NB4 (cell line): ENCODE measurements at regions not wholly inside any gene's neighbourhood (a gene's known extent, or its start where the extent isn't known, plus 50 kb on each side); places are given as distances from the start of the nearest gene placed in this dataset.
"Not testable (repeated sequence)": the region's sequence is repeated elsewhere in the genome, so short reads cannot be mapped to it uniquely, and the experiment has no call there.

Experiments
- DNase-seq: peaks from one replicate; pipeline ENCODE4 v3.0.0; 2010; ENCODE audit warnings: low read depth
- H3K4me3 ChIP-seq: one replicate; pipeline ENCODE4 v1.5.1; 2011; ENCODE audit warnings: mild to moderate bottlenecking, low read depth, low read length, moderate library complexity
- MAX ChIP-seq: IDR thresholded peaks from 2 replicates; pipeline ENCODE4 v1.6.1; 2011; ENCODE audit warnings: low read depth, low read length
- MYC ChIP-seq: IDR thresholded peaks from 2 replicates; pipeline ENCODE4 v1.6.1; 2011; ENCODE audit warnings: low read depth, low read length
- POLR2A ChIP-seq: IDR thresholded peaks from 2 replicates; pipeline ENCODE4 v1.6.1; 2011; ENCODE audit warnings: mild to moderate bottlenecking; ENCODE audit not compliant: insufficient read length; ENCODE audit errors: extremely low read depth
- TF ChIP-seq, protein P1 (sequence below): IDR thresholded peaks from one replicate; pipeline ENCODE4 v1.5.1; 2012; ENCODE audit warnings: low read depth, low read length

DNA sequence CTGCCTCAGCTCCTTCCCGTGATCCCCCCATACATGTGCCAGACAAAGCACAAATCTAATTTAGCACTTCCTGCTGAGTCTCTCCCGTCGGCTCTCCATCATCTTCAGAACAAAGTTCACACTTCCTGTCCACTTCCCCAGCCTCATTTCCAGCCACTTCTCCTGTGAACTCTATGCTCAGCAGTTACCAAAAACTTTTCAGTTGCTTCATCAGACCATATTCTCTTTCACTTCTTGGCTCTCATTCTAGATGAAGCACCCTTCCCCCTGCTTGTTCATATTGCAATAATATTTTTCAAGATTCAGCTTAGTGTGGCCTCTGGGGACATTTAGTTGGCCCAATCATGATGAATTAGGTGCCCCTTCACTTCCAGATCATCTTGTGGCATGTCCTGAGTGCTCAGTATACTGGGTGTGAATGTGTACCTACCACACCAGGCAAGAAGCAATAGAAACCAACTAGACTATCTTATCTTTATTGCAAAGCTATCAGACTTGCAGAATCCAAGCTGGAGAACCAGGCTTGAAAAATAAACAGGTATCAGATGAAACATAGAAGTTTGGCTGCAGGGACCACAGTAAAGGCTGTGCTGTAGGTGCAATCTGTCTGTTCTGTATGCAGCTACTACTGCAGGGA is 115.8 kb downstream of the NXPE2 start:
- no peak for DNase-seq
- H3K4me3 ChIP-seq = no peak overlapping the region
- TF ChIP-seq MAX (no peak), POLR2A (no peak), MYC (no peak)
- TF ChIP-seq, protein P1, sequence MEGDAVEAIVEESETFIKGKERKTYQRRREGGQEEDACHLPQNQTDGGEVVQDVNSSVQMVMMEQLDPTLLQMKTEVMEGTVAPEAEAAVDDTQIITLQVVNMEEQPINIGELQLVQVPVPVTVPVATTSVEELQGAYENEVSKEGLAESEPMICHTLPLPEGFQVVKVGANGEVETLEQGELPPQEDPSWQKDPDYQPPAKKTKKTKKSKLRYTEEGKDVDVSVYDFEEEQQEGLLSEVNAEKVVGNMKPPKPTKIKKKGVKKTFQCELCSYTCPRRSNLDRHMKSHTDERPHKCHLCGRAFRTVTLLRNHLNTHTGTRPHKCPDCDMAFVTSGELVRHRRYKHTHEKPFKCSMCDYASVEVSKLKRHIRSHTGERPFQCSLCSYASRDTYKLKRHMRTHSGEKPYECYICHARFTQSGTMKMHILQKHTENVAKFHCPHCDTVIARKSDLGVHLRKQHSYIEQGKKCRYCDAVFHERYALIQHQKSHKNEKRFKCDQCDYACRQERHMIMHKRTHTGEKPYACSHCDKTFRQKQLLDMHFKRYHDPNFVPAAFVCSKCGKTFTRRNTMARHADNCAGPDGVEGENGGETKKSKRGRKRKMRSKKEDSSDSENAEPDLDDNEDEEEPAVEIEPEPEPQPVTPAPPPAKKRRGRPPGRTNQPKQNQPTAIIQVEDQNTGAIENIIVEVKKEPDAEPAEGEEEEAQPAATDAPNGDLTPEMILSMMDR = no peak

DNA sequence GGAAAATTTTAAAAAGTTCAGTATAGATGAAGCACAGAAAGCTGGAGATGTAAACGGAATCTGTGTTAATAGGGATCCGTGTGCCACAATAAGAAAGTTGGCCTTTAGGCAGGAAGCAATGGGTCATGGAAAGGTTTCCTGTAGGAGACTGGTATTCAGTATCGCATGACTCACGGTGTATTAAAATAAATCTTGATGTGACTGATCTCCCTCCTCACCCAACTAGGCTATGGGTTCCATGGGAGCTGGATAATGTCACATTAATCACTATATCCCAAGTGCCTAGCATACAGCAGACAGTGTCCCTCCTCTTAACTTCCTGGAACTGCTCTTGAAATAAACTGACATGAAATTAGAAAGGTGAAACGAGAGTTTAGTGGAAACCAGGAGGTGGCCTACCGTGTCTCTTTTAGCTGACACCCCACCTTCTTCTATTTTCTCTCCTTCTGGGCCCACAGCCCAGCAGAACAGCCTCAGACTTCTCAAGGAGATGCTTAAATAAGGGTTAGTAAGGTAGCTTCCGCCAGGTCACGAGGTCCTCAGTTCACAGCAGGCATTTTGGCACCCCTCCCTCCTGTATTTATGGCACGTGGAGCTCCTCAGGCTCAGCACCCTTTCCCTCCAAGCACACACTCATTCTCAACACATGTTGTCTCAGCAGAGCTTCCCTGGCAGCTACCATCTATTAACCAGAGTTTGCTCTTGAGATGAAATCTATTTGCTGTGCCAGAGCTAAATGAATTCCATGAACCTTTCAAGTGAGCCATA is 118.8 kb downstream of the NXPE2 start:
- no peak for DNase-seq
- no peak overlapping the region for H3K4me3 ChIP-seq

GRCh38 chr11:114799476-114799875 is 121.1 kb downstream of the NXPE2 start:
- DNase-seq = no peak
- no peak overlapping the region for H3K4me3 ChIP-seq
- TF ChIP-seq POLR2A = no peak
- TF ChIP-seq MYC = no peak
- TF ChIP-seq MAX = no peak
- TF ChIP-seq, protein P1 = no peak

More for the DNA sequence above, 118.8 kb downstream of the NXPE2 start:
- TF ChIP-seq MYC = no peak
- TF ChIP-seq, protein P1 = no peak
- TF ChIP-seq MAX = no peak
- TF ChIP-seq POLR2A = no peak

DNA sequence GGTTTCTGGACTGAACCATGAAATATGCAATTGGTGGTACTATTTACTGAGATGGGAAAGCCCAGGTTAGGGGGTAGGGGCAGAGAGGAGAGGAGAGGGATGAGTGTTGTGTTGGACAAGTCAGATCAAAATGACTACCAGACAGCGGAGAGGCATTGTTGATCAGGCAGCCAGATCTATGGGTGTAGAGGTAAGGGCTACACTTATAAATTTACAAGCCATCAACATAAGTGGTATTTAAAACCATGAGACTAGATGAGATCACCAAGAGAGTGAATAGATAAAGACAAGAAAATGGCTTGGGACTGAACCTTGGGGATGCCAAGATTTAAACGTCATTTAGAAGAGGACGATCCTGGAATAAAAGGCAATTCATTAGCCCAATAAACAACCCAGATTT is 123.4 kb downstream of the NXPE2 start:
- TF ChIP-seq, protein P1 = no peak
- no peak for TF ChIP-seq MAX
- TF ChIP-seq POLR2A = no peak
- TF ChIP-seq MYC = no peak
- DNase-seq = no peak
- H3K4me3 ChIP-seq = no peak overlapping the region

DNA sequence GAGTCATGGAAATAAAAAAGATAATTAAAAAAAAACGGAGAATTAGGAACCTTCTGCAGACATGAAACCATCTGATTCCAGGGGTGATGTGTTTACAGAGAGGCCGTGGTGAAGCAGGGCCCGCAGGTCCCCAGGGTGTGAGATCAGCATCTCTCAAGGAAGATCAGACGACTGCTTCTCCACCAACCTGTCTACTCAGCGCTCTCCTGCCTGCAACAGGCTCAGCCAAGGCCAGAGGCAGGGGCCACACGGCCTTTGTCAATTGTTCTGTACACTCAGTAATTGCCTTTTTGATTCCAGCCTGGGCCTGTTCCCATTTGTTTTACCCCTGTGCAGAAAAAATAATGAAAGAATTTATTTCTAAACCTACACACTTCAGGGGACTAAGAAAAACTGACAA is 124.6 kb downstream of the NXPE2 start:
- TF ChIP-seq, protein P1 = no peak
- no peak for TF ChIP-seq MYC
- TF ChIP-seq MAX = no peak
- TF ChIP-seq POLR2A = no peak
- H3K4me3 ChIP-seq = no peak overlapping the region
- DNase-seq = no peak

DNA sequence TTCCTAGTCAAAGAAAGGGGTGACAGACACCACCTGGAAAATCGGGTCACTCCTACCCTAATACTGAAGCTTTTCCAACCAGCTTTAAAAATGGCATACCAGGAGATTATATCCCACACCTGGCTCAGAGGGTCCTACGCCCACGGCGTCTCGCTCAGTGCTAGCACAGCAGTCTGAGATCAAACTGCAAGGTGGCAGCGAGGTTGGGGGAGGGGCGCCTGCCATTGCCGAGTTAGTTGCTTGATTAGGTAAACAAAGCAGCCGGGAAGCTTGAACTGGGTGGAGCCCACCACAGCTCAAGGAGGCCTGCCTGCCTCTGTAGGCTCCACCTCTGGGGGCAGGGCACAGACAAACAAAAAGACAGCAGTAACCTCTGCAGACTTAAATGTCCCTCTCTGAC is 127.1 kb downstream of the NXPE2 start:
- DNase-seq, H3K4me3 ChIP-seq: not testable (repeated sequence)
